CD14-positive monocyte (primary cell): ENCODE measurements at regions not wholly inside any gene's neighbourhood (a gene's known extent, or its start where the extent isn't known, plus 50 kb on each side); places are given as distances from the start of the nearest gene placed in this dataset.

Source experiments
- DNase-seq, 3 donors: peaks; one replicate each; pipeline ENCODE4 v3.0.0-alpha.2; 2011 to 2022
- H2AFZ ChIP-seq: 2 replicates; pipeline ENCODE4 v1.6.0; 2012; ENCODE audit warnings: mild to moderate bottlenecking, low read depth, low read length, inconsistent platforms; ENCODE audit not compliant: insufficient read depth, poor library complexity, severe bottlenecking
- H3K27ac ChIP-seq, 2 donors: 1 replicate in 1 of 2; 2 replicates in 1 of 2; pipeline ENCODE4 v1.5.1; 2012 to 2013; ENCODE audit warnings: low read length in 2 of 2, control low read depth in 1 of 2, inconsistent platforms in 1 of 2, low read depth in 1 of 2, mild to moderate bottlenecking in 1 of 2
- H3K27me3 ChIP-seq, 2 donors: one replicate each; pipeline versions ENCODE4 v1.6.0 to v1.6.1; 2011 to 2013; ENCODE audit warnings: low read length in 2 of 2; ENCODE audit not compliant: control insufficient read depth in 2 of 2, insufficient read depth in 2 of 2
- H3K36me3 ChIP-seq, 2 donors: replicated peaks in 1 of 2; 1 replicate in 1 of 2; 2 replicates in 1 of 2; pipeline versions ENCODE4 v1.5.1 to v1.6.1; 2012 to 2013; ENCODE audit warnings: low read length in 2 of 2, control low read depth in 1 of 2, inconsistent platforms in 1 of 2, mild to moderate bottlenecking in 1 of 2; ENCODE audit not compliant: insufficient read depth in 2 of 2, control insufficient read depth in 1 of 2
- H3K4me1 ChIP-seq, 2 donors: 1 replicate in 1 of 2; 2 replicates in 1 of 2; pipeline versions ENCODE4 v1.5.1 to v1.6.1; 2012 to 2013; ENCODE audit warnings: low read length in 2 of 2, control low read depth in 1 of 2, inconsistent platforms in 1 of 2, mild to moderate bottlenecking in 1 of 2, moderate library complexity in 1 of 2; ENCODE audit not compliant: insufficient read depth in 2 of 2, control insufficient read depth in 1 of 2
- H3K4me2 ChIP-seq: replicated peaks from 2 replicates; pipeline ENCODE3; 2012; ENCODE audit warnings: low read length, moderate library complexity, mild to moderate bottlenecking; ENCODE audit not compliant: poor library complexity, severe bottlenecking; ENCODE audit errors: extremely low read depth
- H3K4me3 ChIP-seq, 3 experiments: fragments of 200-600 bp in 1 of 3; sonication (generic) in 1 of 3; replicated peaks in 1 of 3; 1 replicate in 2 of 3; 2 replicates in 1 of 3; pipeline ENCODE4 v1.5.1; 2011 to 2013; ENCODE audit warnings: low read length in 3 of 3, mild to moderate bottlenecking in 3 of 3, control low read depth in 2 of 3, low read depth in 2 of 3, inconsistent platforms in 1 of 3, moderate library complexity in 1 of 3
- H3K79me2 ChIP-seq: 2 replicates; pipeline ENCODE4 v1.6.0; 2012; ENCODE audit warnings: mild to moderate bottlenecking, control low read depth, inconsistent platforms, low read length, moderate library complexity; ENCODE audit not compliant: insufficient read depth
- H3K9ac ChIP-seq: 2 replicates; pipeline ENCODE4 v1.6.0; 2017; ENCODE audit warnings: low read length, mild to moderate bottlenecking; ENCODE audit not compliant: insufficient read depth, poor library complexity, severe bottlenecking
- H3K9me3 ChIP-seq, 2 donors: replicated peaks in 1 of 2; 1 replicate in 1 of 2; 2 replicates in 1 of 2; pipeline versions ENCODE4 v1.5.1 to v1.6.1; 2012 to 2013; ENCODE audit warnings: low read length in 2 of 2, control low read depth in 1 of 2; ENCODE audit not compliant: control insufficient read depth in 1 of 2, insufficient read depth in 1 of 2
- H4K20me1 ChIP-seq: 2 replicates; pipeline ENCODE4 v1.6.0; 2012; ENCODE audit warnings: mild to moderate bottlenecking, low read length, control low read depth, moderate library complexity; ENCODE audit not compliant: insufficient read depth
- H3K27ac Mint-ChIP-seq, 7 donors: one replicate each; pipeline ENCODE4 v1.8.0; 2020; ENCODE audit warnings: mild to moderate bottlenecking in 7 of 7, mixed read lengths in 7 of 7, moderate library complexity in 6 of 7, inconsistent platforms in 2 of 7
- H3K27me3 Mint-ChIP-seq, 3 donors: one replicate each; pipeline ENCODE4 v1.8.0; 2021 to 2022; ENCODE audit warnings: low read depth in 3 of 3, mild to moderate bottlenecking in 3 of 3, mixed read lengths in 3 of 3, moderate library complexity in 3 of 3, inconsistent platforms in 1 of 3
- H3K36me3 Mint-ChIP-seq, 2 donors: one replicate each; pipeline ENCODE4 v1.8.0; 2020; ENCODE audit warnings: mixed read lengths in 2 of 2, inconsistent platforms in 1 of 2, mild to moderate bottlenecking in 1 of 2
- H3K4me1 Mint-ChIP-seq: one replicate; pipeline ENCODE4 v1.8.0; 2020; ENCODE audit warnings: mild to moderate bottlenecking, mixed read lengths
- H3K4me3 Mint-ChIP-seq, 2 donors: one replicate each; pipeline ENCODE4 v1.8.0; 2020; ENCODE audit warnings: mild to moderate bottlenecking in 2 of 2, mixed read lengths in 2 of 2, moderate library complexity in 1 of 2
- H3K9me3 Mint-ChIP-seq, 7 donors: one replicate each; pipeline ENCODE4 v1.8.0; 2020 to 2022; ENCODE audit warnings: mixed read lengths in 7 of 7, mild to moderate bottlenecking in 6 of 7, moderate library complexity in 6 of 7, inconsistent platforms in 2 of 7
- CTCF ChIP-seq: fragments of 200-600 bp; IDR thresholded peaks from one replicate; pipeline ENCODE4 v1.8.0; 2022; ENCODE audit warnings: antibody characterized with exemption, mild to moderate bottlenecking
- whole genome bisulfite sequencing: methylation state at CpG from one replicate; pipeline ENCODE4 v1.1.5; 2013; ENCODE audit warnings: missing lambda C conversion rate; ENCODE audit not compliant: insufficient coverage; 5-methylcytosine and 5-hydroxymethylcytosine counted together
- intact Hi-C, 2 donors: fragments of 100-400 bp; cut with micrococcal nuclease; formaldehyde crosslinking; loops; one replicate each; pipeline versions ENCODE4 v1.15.0 to v1.15.1; 2023

GRCh38 chr4:156396534-156396933 is 442.9 kb upstream of the CTSO start:
- no peaks in the 10 kb centered on the region for H4K20me1 ChIP-seq
- no CpG with 5 or more reads among the region's 2 CpGs for WGBS
- Mint-ChIP-seq H3K9me3 (peaks cover 0 to 4% (median 0%) of the 10 kb centered on the region in 7 donors), H3K36me3 (no peaks in the 10 kb centered on the region), H3K27ac (no peak overlapping the region), H3K27me3 (no peaks in the 10 kb centered on the region), H3K4me1 (no peaks in the 10 kb centered on the region), H3K4me3 (no peak overlapping the region)
- no peaks in the 10 kb centered on the region for H3K27me3 ChIP-seq
- H3K79me2 ChIP-seq: no peaks in the 10 kb centered on the region
- H3K4me2 ChIP-seq: no peak overlapping the region
- H3K27ac ChIP-seq: no peak overlapping the region
- no peak for DNase-seq
- no peak for TF ChIP-seq CTCF
- H3K9ac ChIP-seq: no peak overlapping the region
- no peaks in the 10 kb centered on the region for H3K36me3 ChIP-seq
- H3K4me3 ChIP-seq: no peak overlapping the region
- no peak overlapping the region for H2AFZ ChIP-seq
- H3K4me1 ChIP-seq: no peaks in the 10 kb centered on the region
- H3K9me3 ChIP-seq: no peaks in the 10 kb centered on the region
- intact Hi-C loops: no loop called here

DNA sequence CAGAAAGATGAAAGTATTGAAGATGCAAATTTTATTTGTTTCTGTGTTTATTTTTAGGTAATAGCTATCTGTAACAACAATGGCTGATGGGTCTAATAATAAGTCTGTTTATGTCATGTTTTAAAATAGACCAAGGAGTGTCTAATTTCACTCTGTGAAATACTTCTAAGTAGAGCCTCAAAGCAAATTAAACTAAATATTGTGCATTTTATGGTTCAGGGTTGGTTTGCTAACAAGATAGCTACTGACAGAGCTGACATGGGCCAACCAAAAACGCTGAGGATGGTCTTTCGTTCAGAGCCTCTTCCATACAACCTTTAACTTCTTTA is 437.6 kb upstream of the CTSO start:
- intact Hi-C loops: no loop called here
- H3K9ac ChIP-seq: no peak overlapping the region
- Mint-ChIP-seq H3K36me3 (no peaks in the 10 kb centered on the region), H3K27me3 (no peaks in the 10 kb centered on the region), H3K4me3 (no peak overlapping the region), H3K27ac (no peak overlapping the region), H3K4me1 (no peaks in the 10 kb centered on the region), H3K9me3 (peaks cover 0 to 4% (median 0%) of the 10 kb centered on the region in 7 donors)
- no peaks in the 10 kb centered on the region for H3K9me3 ChIP-seq
- no peaks in the 10 kb centered on the region for H4K20me1 ChIP-seq
- no peaks in the 10 kb centered on the region for H3K27me3 ChIP-seq
- H3K36me3 ChIP-seq: no peaks in the 10 kb centered on the region
- no peak overlapping the region for H3K4me3 ChIP-seq
- no peaks in the 10 kb centered on the region for H3K79me2 ChIP-seq
- H3K4me1 ChIP-seq: no peaks in the 10 kb centered on the region
- no peak overlapping the region for H2AFZ ChIP-seq
- no peak overlapping the region for H3K27ac ChIP-seq
- H3K4me2 ChIP-seq: no peak overlapping the region
- no peak for TF ChIP-seq CTCF
- no CpG with 5 or more reads among the region's 2 CpGs for WGBS
- DNase-seq: no peak
